ENCODE measurements at regions not wholly inside any gene's neighbourhood (a gene's known extent, or its start where the extent isn't known, plus 50 kb on each side); places are given as distances from the start of the nearest gene placed in this dataset.

DNA sequence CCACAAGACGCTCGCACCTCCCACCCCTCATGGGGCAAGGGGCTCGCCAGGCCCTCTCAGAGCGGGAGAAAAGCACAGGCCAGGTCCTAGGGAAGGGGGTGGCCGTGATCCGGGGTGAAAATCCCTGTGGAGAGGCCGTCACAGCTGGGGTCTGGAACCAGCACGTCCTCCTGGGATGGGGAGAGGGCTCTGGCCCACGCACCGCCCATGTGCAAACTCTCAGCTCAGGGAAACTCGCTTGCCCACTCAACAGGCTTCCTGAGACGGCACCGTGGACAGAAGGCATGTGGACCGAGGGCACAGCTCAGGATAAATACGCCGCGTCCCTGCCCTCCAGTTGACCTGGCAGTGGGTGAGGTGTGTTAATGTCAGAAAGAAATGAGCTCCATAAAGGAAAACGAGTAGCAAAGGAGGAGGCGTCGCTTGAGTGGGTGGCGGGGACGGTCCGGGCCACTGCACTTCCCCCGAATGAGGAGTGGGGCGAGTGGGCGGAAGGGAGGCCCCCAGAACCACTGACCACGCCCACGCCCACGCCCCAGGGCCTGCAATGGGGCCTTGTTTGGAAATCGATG, 57.6 kb upstream of the GALNT9 start:
- H3K27me3 ChIP-seq (ENCODE audit: low read depth, low read length), result 0 out of 2 replicates have a peak, but pooled peaks cover 9% of the 10 kb centered on the region
- no peak overlapping the region for H3K9ac ChIP-seq (ENCODE audit: low read length)

DNA sequence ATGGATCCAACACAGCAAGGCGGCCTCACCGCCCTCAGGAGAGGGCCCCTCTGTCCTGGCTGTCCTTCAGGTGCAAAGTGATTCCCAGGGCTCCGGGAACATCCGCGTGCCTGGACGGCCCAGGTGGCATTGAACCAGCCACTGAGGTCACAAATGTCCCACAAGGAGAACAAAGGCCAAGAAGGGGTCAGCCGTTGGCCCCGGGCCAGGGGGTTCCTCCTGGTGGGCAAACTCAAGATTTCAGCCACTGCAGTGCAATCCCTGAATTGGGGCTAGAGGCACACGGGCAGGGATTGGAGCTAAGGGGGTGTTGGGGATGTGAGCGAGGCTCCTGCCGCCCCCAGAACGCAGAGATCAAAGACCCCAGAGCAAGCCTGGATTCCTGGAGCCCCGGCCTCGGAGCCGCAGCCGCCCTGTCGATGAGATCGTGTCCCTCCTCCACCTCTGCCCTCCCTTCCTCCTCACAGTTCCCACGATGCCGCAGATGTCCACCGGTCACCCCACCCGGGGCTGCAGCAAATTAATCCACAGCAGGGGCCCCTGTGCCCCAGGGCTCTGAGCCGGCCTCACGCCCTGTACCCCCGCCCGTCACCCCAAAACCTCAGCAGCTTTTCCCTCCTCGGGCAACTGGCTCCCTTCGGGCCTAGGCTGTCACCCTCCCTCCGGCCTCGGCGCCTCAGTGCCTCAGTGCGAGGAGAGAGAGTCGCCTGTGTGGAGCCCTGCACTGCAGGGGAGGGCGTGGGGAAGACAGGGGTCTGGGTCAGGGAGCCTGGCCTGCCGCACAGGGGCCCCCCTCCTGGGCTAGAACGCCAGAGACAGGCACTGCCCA, 56.7 kb upstream of the GALNT9 start:
- H2AFZ ChIP-seq (ENCODE audit: low read depth, low read length), result no peak overlapping the region
- H3K79me2 ChIP-seq (ENCODE audit: low read length), result no peaks in the 10 kb centered on the region
- H4K20me1 ChIP-seq (ENCODE audit: insufficient read depth, low read length), result no peaks in the 10 kb centered on the region
- H3K4me2 ChIP-seq (ENCODE audit: low read length), result no peak overlapping the region
- no peaks in the 10 kb centered on the region for H3K4me1 ChIP-seq (ENCODE audit: low read length)
- H3K27me3 ChIP-seq (ENCODE audit: low read depth, low read length), result peaks cover 13% of the 10 kb centered on the region; the same call in 1 of the 2 replicates
- no peaks in the 10 kb centered on the region for H3K9me3 ChIP-seq (ENCODE audit: insufficient read depth, low read length)
- TF ChIP-seq, protein P1, sequence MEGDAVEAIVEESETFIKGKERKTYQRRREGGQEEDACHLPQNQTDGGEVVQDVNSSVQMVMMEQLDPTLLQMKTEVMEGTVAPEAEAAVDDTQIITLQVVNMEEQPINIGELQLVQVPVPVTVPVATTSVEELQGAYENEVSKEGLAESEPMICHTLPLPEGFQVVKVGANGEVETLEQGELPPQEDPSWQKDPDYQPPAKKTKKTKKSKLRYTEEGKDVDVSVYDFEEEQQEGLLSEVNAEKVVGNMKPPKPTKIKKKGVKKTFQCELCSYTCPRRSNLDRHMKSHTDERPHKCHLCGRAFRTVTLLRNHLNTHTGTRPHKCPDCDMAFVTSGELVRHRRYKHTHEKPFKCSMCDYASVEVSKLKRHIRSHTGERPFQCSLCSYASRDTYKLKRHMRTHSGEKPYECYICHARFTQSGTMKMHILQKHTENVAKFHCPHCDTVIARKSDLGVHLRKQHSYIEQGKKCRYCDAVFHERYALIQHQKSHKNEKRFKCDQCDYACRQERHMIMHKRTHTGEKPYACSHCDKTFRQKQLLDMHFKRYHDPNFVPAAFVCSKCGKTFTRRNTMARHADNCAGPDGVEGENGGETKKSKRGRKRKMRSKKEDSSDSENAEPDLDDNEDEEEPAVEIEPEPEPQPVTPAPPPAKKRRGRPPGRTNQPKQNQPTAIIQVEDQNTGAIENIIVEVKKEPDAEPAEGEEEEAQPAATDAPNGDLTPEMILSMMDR (IDR thresholded peaks at IDR 0.05; ENCODE audit: low read depth, low read length), result no peak
- TF ChIP-seq EZH2phosphoT487 (IDR thresholded peaks at IDR 0.05; ENCODE audit: low read depth), result no peak
- no peaks in the 10 kb centered on the region for H3K36me3 ChIP-seq (replicated peaks; ENCODE audit: low read depth, low read length)
- H3K27ac ChIP-seq (ENCODE audit: low read length), result no peak overlapping the region
- no peak overlapping the region for H3K4me3 ChIP-seq (ENCODE audit: low read length)
- H3K9ac ChIP-seq (ENCODE audit: low read length), result no peak overlapping the region

More for the DNA sequence above, 57.6 kb upstream of the GALNT9 start:
- TF ChIP-seq EZH2phosphoT487 (IDR thresholded peaks at IDR 0.05; ENCODE audit: low read depth), result no peak
- TF ChIP-seq, protein P1 (IDR thresholded peaks at IDR 0.05; ENCODE audit: low read depth, low read length), result no peak
- Histone ChIP-seq H3K36me3 (replicated peaks; ENCODE audit: low read depth, low read length) (no peaks in the 10 kb centered on the region), H3K9me3 (ENCODE audit: insufficient read depth, low read length) (no peaks in the 10 kb centered on the region), H3K4me3 (ENCODE audit: low read length) (no peak overlapping the region), H3K4me2 (ENCODE audit: low read length) (no peak overlapping the region), H3K27ac (ENCODE audit: low read length) (no peak overlapping the region), H3K4me1 (ENCODE audit: low read length) (no peaks in the 10 kb centered on the region), H3K79me2 (ENCODE audit: low read length) (no peaks in the 10 kb centered on the region), H4K20me1 (ENCODE audit: insufficient read depth, low read length) (no peaks in the 10 kb centered on the region), H2AFZ (ENCODE audit: low read depth, low read length) (no peak overlapping the region)

DNA sequence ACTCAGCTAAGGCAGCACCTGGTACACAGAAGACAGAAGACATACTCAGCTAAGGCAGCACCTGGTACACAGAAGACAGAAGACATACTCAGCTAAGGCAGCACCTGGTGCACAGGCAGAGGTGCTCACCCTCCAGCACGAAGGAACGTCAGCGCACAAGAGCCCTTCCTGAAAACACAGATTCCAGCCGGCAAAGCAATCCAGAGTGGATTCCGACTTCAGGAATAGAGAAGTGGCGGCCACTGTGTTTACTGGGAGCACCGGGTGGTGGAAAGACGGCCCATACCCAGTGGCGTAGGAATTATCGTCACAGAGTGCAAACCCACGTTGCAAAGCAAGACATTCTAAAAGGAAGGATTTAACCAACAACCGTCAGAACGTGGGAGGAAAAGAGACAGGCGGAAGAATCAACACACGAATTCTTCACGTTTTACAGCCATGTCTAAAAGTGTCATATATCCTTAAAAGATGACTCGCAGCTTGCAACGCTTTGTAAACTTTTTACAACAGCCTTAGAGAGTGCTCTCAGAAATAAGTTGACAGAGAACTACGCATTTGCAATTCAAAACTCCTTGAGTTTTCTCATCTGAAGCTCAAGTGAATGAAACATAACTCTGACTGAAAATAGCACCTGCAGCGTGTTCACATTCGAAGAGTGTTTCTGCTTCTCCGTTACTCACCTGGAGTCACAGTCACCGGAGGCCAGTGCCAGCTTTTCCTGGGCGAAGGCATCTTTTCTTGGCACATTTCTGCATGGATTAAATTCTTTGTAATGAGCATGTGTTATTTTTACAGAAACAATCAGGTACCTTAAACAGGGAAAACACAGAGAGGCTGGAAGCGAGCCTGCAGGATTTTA, 55.8 kb upstream of the GALNT9 start:
- Histone ChIP-seq H3K36me3 (replicated peaks; ENCODE audit: low read depth, low read length) (no peaks in the 10 kb centered on the region), H2AFZ (ENCODE audit: low read depth, low read length) (no peak overlapping the region), H3K27me3 (ENCODE audit: low read depth, low read length) (peaks cover 13% of the 10 kb centered on the region; the same call in 1 of the 2 replicates), H3K9ac (ENCODE audit: low read length) (no peak overlapping the region), H3K4me2 (ENCODE audit: low read length) (no peak overlapping the region), H3K4me1 (ENCODE audit: low read length) (no peaks in the 10 kb centered on the region), H3K4me3 (ENCODE audit: low read length) (no peak overlapping the region), H3K9me3 (ENCODE audit: insufficient read depth, low read length) (no peaks in the 10 kb centered on the region), H4K20me1 (ENCODE audit: insufficient read depth, low read length) (no peaks in the 10 kb centered on the region), H3K27ac (ENCODE audit: low read length) (no peak overlapping the region), H3K79me2 (ENCODE audit: low read length) (no peaks in the 10 kb centered on the region)
- no peak for TF ChIP-seq EZH2phosphoT487 (IDR thresholded peaks at IDR 0.05; ENCODE audit: low read depth)
- TF ChIP-seq, protein P1 (IDR thresholded peaks at IDR 0.05; ENCODE audit: low read depth, low read length), result no peak

DNA sequence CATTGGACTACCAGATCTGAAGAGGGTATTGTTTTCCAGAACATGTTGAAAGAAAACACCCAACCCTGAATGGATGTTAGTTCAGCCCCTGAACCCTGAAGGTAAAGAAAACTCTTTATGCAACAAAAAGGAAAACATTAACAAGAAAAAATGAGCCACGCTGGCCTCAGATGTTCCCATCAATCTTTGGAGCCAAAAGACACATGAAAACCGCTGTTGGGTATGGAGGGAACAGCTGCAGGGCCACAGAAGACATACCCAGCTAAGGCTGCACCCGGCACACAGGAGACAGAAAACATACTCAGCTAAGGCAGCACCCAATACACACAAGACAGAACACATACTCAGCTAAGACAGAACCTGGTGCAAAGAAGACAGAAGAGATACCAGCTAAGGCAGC, 51.3 kb upstream of the GALNT9 start:
- H3K9ac ChIP-seq (ENCODE audit: low read length), result no peak overlapping the region
- H3K27ac ChIP-seq (ENCODE audit: low read length), result no peak overlapping the region
- H3K79me2 ChIP-seq (ENCODE audit: low read length), result no peaks in the 10 kb centered on the region
- no peak overlapping the region for H3K4me3 ChIP-seq (ENCODE audit: low read length)
- peaks cover 13% of the 10 kb centered on the region; the same call in 1 of the 2 replicates for H3K27me3 ChIP-seq (ENCODE audit: low read depth, low read length)
- H3K4me1 ChIP-seq (ENCODE audit: low read length), result no peaks in the 10 kb centered on the region
- TF ChIP-seq EZH2phosphoT487 (IDR thresholded peaks at IDR 0.05; ENCODE audit: low read depth), result no peak
- TF ChIP-seq, protein P1 (IDR thresholded peaks at IDR 0.05; ENCODE audit: low read depth, low read length), result no peak
- no peak overlapping the region for H2AFZ ChIP-seq (ENCODE audit: low read depth, low read length)
- H4K20me1 ChIP-seq (ENCODE audit: insufficient read depth, low read length), result no peaks in the 10 kb centered on the region
- H3K36me3 ChIP-seq (replicated peaks; ENCODE audit: low read depth, low read length), result no peaks in the 10 kb centered on the region
- H3K4me2 ChIP-seq (ENCODE audit: low read length), result no peak overlapping the region
- H3K9me3 ChIP-seq (ENCODE audit: insufficient read depth, low read length), result no peaks in the 10 kb centered on the region
